ENCODE measurements at regions not wholly inside any gene's neighbourhood (a gene's known extent, or its start where the extent isn't known, plus 50 kb on each side); places are given as distances from the start of the nearest gene placed in this dataset.

DNA sequence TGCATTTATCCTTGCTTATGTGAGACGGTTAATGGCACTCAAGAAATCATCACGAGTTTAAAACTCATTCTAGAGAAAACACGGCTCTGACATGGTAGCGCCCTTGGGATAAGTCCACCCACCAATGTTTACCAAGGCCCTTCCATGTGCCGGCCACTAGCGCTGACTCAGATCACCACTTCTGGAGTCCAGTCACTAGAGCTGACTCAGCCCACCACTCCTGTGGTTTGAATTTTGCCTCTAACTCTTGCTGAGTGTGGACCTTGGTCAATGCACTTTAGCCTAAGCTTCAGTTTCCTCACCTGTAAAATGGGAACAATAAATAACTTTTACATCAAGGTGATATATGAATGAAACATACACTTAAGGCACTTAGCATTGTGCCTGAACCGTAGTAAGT lies 358.4 kb upstream of the PROK2 start:
- no peak for TF ChIP-seq CTCF (IDR thresholded peaks at IDR 0.05)
- H3K27me3 Mint-ChIP-seq (ENCODE audit: low read depth, poor library complexity), result peaks cover 14% of the 10 kb centered on the region
- DNase-seq, result no peak
- H3K36me3 Mint-ChIP-seq (ENCODE audit: low read depth), result no peaks in the 10 kb centered on the region
- peaks cover 24% of the 10 kb centered on the region for H3K4me1 Mint-ChIP-seq
- peaks cover 4% of the 10 kb centered on the region for H3K9me3 Mint-ChIP-seq
- no peak overlapping the region for H3K27ac Mint-ChIP-seq
- H3K4me3 Mint-ChIP-seq, result no peak overlapping the region

GRCh38 chr3:72142028-72142427 lies 357.1 kb upstream of the PROK2 start:
- H3K27ac Mint-ChIP-seq, result no peak overlapping the region
- peaks cover 33% of the 10 kb centered on the region for H3K4me1 Mint-ChIP-seq
- peaks cover 14% of the 10 kb centered on the region for H3K27me3 Mint-ChIP-seq (ENCODE audit: low read depth, poor library complexity)
- H3K4me3 Mint-ChIP-seq, result no peak overlapping the region
- no peak for TF ChIP-seq CTCF (IDR thresholded peaks at IDR 0.05)
- no peak for DNase-seq
- no peaks in the 10 kb centered on the region for H3K36me3 Mint-ChIP-seq (ENCODE audit: low read depth)
- no peaks in the 10 kb centered on the region for H3K9me3 Mint-ChIP-seq

DNA sequence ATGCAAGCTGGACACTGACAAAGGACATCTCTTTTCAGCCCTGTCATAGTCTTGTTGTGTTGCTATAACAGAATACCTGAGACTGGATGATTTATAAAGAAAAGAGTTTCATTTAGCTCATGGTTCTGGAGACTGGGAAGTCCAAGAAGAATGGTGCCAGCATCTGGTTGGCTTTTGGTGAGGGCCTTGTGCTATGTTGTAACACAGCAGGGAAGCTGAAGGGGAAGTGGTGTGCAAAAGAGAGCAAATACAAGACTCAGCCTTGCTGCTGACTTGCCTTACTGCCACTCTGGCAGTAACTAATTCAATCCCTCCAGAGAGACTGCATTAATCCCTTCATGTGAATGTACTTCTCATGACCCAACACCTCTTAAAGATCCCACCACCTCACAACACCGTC lies 356.3 kb upstream of the PROK2 start:
- Mint-ChIP-seq H3K9me3 (no peaks in the 10 kb centered on the region), H3K4me1 (peaks cover 38% of the 10 kb centered on the region), H3K27me3 (ENCODE audit: low read depth, poor library complexity) (peaks cover 12% of the 10 kb centered on the region), H3K4me3 (no peak overlapping the region), H3K36me3 (ENCODE audit: low read depth) (no peaks in the 10 kb centered on the region), H3K27ac (no peak overlapping the region)
- TF ChIP-seq CTCF (IDR thresholded peaks at IDR 0.05), result no peak
- no peak for DNase-seq

GRCh38 chr3:72139316-72139715 lies 354.4 kb upstream of the PROK2 start:
- DNase-seq, result no peak
- Mint-ChIP-seq H3K27me3 (ENCODE audit: low read depth, poor library complexity) (peaks cover 12% of the 10 kb centered on the region), H3K27ac (no peak overlapping the region), H3K4me1 (peaks cover 25% of the 10 kb centered on the region), H3K9me3 (no peaks in the 10 kb centered on the region), H3K36me3 (ENCODE audit: low read depth) (no peaks in the 10 kb centered on the region), H3K4me3 (no peak overlapping the region)
- TF ChIP-seq CTCF (IDR thresholded peaks at IDR 0.05), result no peak

GRCh38 chr3:72137865-72138861 lies 353.2 kb upstream of the PROK2 start:
- no peak for TF ChIP-seq CTCF (IDR thresholded peaks at IDR 0.05)
- no peaks in the 10 kb centered on the region for H3K9me3 Mint-ChIP-seq
- no peak overlapping the region for H3K4me3 Mint-ChIP-seq
- no peaks in the 10 kb centered on the region for H3K36me3 Mint-ChIP-seq (ENCODE audit: low read depth)
- no peak overlapping the region for H3K27ac Mint-ChIP-seq
- H3K4me1 Mint-ChIP-seq, result peaks cover 18% of the 10 kb centered on the region
- DNase-seq, result no peak
- H3K27me3 Mint-ChIP-seq (ENCODE audit: low read depth, poor library complexity), result peaks cover 12% of the 10 kb centered on the region

GRCh38 chr3:72135636-72136035 lies 350.7 kb upstream of the PROK2 start:
- H3K4me3 Mint-ChIP-seq, result no peak overlapping the region
- TF ChIP-seq CTCF (IDR thresholded peaks at IDR 0.05), result no peak
- peaks cover 18% of the 10 kb centered on the region for H3K4me1 Mint-ChIP-seq
- no peak overlapping the region for H3K27ac Mint-ChIP-seq
- H3K36me3 Mint-ChIP-seq (ENCODE audit: low read depth), result no peaks in the 10 kb centered on the region
- H3K27me3 Mint-ChIP-seq (ENCODE audit: low read depth, poor library complexity), result peaks cover 15% of the 10 kb centered on the region
- DNase-seq, result no peak
- H3K9me3 Mint-ChIP-seq, result no peaks in the 10 kb centered on the region
